ENCODE measurements at regions not wholly inside any gene's neighbourhood (a gene's known extent, or its start where the extent isn't known, plus 50 kb on each side); places are given as distances from the start of the nearest gene placed in this dataset.

DNA sequence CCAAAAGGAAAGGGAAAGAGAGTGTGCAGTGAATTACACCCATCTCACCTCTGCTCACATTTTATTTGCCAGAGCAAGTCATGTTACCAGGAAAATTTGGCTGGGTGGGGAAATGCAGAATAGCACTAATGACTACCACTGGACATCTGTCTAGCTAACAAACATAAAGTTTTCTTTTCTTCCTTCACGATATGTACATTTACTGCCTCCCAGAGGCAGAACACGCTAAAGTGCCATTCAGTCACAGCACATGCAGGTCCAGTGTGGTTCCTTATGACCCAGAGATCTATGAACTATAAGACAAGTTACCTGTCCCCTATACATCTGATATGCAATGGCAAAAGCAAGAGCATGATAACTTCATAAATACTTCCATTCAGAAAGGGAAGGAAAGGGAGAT lies 194.1 kb downstream of the OGFRL1 start:
- TF ChIP-seq, protein P1, sequence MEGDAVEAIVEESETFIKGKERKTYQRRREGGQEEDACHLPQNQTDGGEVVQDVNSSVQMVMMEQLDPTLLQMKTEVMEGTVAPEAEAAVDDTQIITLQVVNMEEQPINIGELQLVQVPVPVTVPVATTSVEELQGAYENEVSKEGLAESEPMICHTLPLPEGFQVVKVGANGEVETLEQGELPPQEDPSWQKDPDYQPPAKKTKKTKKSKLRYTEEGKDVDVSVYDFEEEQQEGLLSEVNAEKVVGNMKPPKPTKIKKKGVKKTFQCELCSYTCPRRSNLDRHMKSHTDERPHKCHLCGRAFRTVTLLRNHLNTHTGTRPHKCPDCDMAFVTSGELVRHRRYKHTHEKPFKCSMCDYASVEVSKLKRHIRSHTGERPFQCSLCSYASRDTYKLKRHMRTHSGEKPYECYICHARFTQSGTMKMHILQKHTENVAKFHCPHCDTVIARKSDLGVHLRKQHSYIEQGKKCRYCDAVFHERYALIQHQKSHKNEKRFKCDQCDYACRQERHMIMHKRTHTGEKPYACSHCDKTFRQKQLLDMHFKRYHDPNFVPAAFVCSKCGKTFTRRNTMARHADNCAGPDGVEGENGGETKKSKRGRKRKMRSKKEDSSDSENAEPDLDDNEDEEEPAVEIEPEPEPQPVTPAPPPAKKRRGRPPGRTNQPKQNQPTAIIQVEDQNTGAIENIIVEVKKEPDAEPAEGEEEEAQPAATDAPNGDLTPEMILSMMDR (IDR thresholded peaks at IDR 0.05), result no peak
- no peak for TF ChIP-seq POLR2A (IDR thresholded peaks at IDR 0.05)

Data from esophagus squamous epithelium (tissue), 4 donors.